ENCODE measurements at regions not wholly inside any gene's neighbourhood (a gene's known extent, or its start where the extent isn't known, plus 50 kb on each side); places are given as distances from the start of the nearest gene placed in this dataset.

DNA sequence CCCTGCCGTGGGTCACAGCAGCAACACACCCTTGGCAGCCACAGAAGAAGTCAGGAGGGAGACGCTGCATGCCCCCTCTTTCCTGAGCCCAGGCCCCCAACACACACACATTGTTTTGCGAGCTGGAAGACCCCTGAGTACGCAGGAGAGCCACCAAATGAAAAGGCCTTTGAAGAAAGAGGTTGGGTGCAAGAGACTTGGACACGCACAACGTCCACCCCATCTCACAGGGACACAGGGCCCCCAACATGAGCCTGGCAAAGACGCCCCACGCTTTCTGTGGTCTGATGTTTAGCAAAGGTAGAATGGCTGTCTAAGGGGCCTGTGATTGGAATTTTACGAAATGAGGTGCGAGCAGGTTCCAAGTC, 185.0 kb downstream of the TTLL2 start:
- no peak overlapping the region for H3K4me3 ChIP-seq (ENCODE audit: low read depth, low read length)
- DNase-seq (ENCODE audit: low read depth): no peak
- TF ChIP-seq, protein P1, sequence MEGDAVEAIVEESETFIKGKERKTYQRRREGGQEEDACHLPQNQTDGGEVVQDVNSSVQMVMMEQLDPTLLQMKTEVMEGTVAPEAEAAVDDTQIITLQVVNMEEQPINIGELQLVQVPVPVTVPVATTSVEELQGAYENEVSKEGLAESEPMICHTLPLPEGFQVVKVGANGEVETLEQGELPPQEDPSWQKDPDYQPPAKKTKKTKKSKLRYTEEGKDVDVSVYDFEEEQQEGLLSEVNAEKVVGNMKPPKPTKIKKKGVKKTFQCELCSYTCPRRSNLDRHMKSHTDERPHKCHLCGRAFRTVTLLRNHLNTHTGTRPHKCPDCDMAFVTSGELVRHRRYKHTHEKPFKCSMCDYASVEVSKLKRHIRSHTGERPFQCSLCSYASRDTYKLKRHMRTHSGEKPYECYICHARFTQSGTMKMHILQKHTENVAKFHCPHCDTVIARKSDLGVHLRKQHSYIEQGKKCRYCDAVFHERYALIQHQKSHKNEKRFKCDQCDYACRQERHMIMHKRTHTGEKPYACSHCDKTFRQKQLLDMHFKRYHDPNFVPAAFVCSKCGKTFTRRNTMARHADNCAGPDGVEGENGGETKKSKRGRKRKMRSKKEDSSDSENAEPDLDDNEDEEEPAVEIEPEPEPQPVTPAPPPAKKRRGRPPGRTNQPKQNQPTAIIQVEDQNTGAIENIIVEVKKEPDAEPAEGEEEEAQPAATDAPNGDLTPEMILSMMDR (IDR thresholded peaks at IDR 0.05; ENCODE audit: insufficient read depth, low read depth, low read length, missing control alignments): no peak

DNA sequence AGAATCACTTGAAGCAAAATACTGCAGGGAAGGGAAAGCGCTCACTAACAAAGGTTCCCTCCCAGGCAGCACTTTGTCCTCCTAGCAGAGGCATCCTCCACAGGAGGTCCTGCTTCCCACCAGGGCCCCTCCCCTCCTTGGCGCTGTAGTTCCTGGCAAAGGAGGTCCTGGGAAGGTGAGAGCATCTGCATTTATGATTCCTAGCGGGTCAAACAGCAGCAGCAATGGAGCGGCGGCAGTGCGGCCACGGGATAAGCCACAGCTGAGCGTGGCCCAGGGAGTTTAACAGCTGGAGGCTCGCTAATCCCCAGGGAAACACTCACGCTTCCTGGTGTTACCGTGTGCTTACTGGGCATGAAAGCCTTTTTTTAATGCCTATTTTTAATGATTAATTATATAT, 185.8 kb downstream of the TTLL2 start:
- TF ChIP-seq, protein P1 (IDR thresholded peaks at IDR 0.05; ENCODE audit: insufficient read depth, low read depth, low read length, missing control alignments): no peak
- no peak for DNase-seq (ENCODE audit: low read depth)
- H3K4me3 ChIP-seq (ENCODE audit: low read depth, low read length): no peak overlapping the region

DNA sequence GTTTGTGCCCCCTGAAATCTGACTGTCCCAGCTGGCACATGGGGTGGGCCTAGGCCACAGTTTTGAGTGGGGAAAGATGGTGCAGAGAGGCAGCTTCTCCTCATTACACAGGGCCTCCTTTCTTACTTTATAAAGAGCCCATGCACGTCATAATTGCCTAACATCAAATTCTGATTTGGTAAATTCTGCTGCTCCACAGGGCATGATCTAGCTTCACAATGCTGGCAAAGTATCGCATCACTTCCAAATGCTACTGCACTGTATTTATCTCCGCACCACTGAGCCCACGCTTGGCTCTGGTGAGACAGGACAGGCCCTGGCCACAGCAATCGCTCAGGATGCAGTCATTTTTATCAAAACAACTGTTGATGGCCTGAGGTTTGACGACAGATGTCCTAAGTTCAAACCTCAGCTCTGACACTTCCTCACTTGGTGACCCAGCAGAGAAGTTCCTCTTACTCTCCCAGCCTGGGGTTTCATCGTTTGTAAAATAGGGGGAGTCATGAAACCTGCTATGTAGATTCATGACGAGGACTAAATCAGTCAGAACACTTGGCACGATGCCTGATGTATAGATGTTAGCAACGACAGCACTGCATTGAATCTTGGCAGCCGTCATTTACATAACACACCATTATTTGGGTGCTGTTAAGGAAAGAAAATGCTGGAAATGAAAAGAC, 187.9 kb downstream of the TTLL2 start:
- no peak for DNase-seq (ENCODE audit: low read depth)
- H3K4me3 ChIP-seq (ENCODE audit: low read depth, low read length): no peak overlapping the region
- TF ChIP-seq, protein P1 (IDR thresholded peaks at IDR 0.05; ENCODE audit: insufficient read depth, low read depth, low read length, missing control alignments): no peak

DNA sequence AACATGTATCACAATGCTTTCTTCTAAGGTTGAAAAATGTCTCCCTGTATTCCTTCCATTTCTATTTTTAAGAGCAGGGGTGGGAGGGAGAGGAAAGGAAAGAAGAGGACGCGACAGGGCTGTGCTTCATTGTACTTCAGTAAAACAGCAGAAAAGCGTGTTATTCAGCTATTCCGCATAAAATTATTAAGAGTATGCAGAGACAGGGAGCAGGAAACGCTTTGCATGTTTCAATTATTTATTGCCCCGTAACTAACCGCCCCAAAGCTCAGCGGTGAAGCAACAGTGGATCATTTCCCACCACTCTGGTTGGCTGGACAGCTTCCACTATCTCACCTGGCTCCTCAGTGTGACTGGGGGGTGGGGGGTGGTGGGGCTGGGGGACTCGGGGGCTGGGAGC, 188.9 kb downstream of the TTLL2 start:
- no peak for DNase-seq (ENCODE audit: low read depth)
- no peak overlapping the region for H3K4me3 ChIP-seq (ENCODE audit: low read depth, low read length)
- TF ChIP-seq, protein P1 (IDR thresholded peaks at IDR 0.05; ENCODE audit: insufficient read depth, low read depth, low read length, missing control alignments): no peak

DNA sequence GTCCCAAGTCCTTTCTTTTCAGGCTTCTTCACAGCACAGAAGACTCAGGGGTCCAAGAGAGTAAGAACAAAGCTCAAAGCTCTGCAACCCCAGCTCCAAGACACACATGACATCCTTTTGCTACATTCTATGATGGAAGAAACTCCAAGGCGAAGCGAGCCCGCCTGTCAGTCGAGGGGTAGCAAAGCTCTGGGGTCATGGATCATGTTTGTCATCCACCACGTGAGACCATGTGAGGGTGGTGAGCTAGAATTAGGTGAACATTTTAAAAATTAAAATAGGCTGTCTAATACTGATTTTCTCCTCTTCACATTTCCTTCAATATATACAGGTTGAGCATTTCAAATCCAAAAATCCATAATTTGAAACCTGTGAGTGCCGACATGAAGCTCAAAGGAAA, 189.6 kb downstream of the TTLL2 start:
- no peak overlapping the region for H3K4me3 ChIP-seq (ENCODE audit: low read depth, low read length)
- no peak for DNase-seq (ENCODE audit: low read depth)
- TF ChIP-seq, protein P1 (IDR thresholded peaks at IDR 0.05; ENCODE audit: insufficient read depth, low read depth, low read length, missing control alignments): no peak

DNA sequence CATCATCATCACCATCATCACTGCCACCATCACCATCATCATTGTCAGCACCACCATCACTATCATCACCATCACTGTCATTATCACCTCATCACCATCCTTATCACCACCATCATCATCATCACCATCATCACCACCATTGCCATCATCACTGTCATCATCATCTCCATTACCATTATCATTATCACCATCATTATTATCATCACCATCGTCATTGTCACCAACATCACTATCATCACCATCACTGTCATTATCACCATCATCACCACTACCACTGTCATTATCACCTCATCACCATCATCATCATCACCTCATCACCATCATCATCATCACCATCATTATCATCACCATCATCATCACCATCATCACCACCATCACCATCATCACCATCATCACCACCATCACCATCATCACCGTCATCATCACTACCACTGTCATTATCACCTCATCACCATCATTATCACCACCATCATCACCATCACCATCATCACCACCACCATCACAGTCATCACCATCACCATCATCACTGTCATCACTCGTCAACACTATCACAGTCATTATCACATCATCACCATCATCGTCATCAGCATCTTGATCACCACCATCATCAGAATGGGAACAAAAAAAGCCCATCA, 191.1 kb downstream of the TTLL2 start:
- no peak for DNase-seq (ENCODE audit: low read depth)
- H3K4me3 ChIP-seq (ENCODE audit: low read depth, low read length): no peak overlapping the region
- TF ChIP-seq, protein P1 (IDR thresholded peaks at IDR 0.05; ENCODE audit: insufficient read depth, low read depth, low read length, missing control alignments): no peak

Data from GM12865 (cell line).